GM19372 (cell line): ENCODE measurements at regions not wholly inside any gene's neighbourhood (a gene's known extent, or its start where the extent isn't known, plus 50 kb on each side); places are given as distances from the start of the nearest gene placed in this dataset.

Experiments used
- ATAC-seq: cut with Tn5 transposase; IDR thresholded peaks from one replicate; pipeline ENCODE4 v1.9.1; 2021; ENCODE audit warnings: mild to moderate bottlenecking, low read depth, moderate library complexity; ENCODE audit not compliant: unreplicated experiment

DNA sequence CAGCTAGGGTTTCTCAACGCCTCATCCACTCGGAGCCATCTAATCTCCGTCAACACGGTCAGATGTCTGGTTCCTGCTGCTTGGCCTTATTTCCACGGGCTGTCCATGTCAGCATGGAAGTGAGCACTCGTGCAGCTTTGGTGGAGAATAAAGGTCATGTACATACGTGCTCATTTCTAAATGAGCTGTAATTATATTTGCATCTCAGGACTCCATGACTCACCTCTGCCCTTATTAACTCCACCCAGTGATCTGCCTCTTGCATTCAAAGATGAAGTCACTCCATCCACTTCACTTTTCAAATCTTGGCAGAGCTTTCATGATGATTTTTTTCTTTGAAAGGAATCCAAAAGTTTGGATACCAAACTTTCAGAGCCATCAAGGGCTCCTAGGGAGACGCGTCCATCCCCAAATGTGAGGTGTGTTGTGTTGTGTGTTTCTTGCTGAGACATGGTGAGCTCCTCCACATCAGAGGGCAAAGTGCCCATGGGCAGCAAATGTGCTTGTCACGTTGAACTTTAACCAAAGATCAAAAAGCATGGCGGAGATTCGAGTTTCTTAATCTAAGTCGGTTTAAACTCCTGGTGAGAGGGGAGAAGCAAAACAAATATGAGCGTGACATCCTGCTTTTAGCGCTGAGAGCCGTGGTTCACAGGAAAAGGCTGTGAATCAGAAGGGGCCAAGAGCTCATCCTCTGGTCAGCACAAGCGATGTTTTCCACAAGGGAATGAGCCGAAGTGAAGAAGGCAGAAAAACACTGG lies 68.6 kb upstream of the ERRFI1 start:
- no peak for ATAC-seq

- no peak for ATAC-seq
These were observed 67.3 kb upstream of the ERRFI1 start for GRCh38 chr1:8093221-8093980.

- no peak for ATAC-seq
These were observed 66.5 kb upstream of the ERRFI1 start for GRCh38 chr1:8092657-8093056.

- no peak for ATAC-seq
These were observed 65.6 kb upstream of the ERRFI1 start for GRCh38 chr1:8091691-8092090.

GRCh38 chr1:8090241-8090702 lies 64.2 kb upstream of the ERRFI1 start:
- ATAC-seq: no peak

GRCh38 chr1:8089535-8090228 lies 63.6 kb upstream of the ERRFI1 start:
- no peak for ATAC-seq

- no peak for ATAC-seq
These were observed 59.9 kb upstream of the ERRFI1 start for GRCh38 chr1:8086055-8086454.

GRCh38 chr1:8084913-8085312 lies 58.8 kb upstream of the ERRFI1 start:
- no peak for ATAC-seq

DNA sequence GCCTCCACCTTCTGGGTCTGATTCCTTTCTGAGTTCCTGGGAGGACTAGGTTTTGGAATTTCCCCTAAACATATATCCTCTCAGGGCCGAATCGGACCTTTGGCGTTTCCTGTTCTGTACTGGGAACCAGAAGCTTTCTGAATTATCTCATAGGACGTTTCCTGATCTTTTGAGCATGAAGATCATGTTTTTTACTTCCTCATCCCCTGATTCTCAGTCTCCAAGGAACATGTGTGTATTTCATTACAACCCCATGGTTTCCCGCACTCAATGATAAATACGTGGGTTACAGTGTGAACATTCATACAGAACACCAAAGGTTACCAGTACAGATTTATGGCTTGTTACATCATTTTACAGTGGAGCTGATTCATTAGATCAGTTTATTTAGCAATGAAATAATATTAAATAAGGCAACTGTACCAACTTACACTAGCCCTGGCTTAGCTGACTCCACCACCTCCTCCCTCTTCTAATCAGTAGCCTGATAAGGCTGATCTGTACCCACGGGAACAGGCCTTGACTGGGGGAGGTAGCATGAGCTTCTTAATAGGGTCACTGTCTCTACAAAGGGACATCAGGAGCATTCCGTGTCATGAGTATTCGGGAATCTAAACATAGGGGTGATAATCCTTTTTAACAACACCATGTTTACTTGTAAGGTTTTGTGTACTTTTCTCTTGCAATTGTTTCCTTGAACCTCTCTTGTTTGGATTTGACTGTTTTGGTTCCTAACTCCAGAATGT lies 57.8 kb upstream of the ERRFI1 start:
- no peak for ATAC-seq

DNA sequence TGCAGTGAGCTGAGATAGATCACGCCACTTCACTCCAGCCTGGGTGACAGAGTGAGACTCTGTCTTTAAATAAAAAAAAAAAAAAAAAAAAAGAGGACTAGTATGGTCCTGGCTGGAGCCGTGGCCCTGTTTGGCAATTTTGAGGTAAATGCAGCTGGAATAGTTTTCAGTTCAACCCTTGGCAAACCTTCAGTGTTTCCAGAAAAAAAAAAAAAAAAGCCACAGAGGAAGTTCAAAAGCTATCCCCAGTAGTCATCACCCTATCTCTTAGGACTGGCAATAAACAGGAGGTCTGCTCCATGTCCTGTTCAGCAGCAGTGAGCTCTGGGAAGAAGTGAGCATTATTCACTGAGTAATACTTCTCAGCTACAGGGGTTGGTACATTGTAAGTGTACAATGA lies 56.8 kb upstream of the ERRFI1 start:
- no peak for ATAC-seq

GRCh38 chr1:8078176-8078671 lies 52.1 kb upstream of the ERRFI1 start:
- ATAC-seq: no peak

DNA sequence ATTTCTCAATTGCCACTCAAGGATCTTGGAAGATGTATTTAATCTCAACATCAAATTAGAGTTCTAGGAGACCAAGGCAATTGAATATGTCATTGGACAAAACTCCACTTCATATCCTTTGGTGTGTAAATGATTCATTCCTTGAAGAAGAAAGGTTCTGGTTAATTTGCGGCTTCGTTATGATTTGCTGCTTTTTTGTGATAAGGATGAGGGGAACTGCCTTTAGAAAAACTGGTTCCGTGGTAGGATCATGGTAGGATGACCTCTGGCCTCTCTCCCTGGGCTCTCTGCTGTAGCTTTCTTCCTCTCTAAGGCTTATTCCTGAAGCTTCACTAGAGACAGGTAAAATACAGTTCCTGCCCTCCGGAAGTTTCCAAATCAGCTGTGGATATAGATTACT lies 51.5 kb upstream of the ERRFI1 start:
- no peak for ATAC-seq

- ATAC-seq: no peak
These were observed 51.0 kb upstream of the ERRFI1 start for GRCh38 chr1:8077120-8077573.

DNA sequence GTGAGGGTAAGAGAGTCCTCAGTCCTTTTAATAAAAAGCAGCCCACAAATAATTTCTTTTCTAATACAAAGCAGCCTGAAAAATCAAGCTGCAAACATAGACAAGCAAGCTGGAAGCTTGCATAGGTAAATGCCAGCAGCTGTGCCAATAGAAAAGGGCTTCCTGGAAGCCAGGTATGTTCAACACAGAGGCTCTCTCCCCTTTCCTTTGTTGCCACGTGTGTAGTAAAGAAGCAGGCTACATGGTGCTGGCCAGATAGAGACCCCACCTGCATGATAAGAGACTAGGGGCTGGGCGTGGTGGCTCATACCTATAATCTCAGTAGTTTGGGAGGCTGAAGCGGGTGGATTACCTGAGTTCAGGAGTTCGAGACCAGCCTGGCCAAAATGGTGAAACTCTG lies 50.1 kb upstream of the ERRFI1 start:
- no peak for ATAC-seq
